ENCODE measurements at regions not wholly inside any gene's neighbourhood (a gene's known extent, or its start where the extent isn't known, plus 50 kb on each side); places are given as distances from the start of the nearest gene placed in this dataset.

DNA sequence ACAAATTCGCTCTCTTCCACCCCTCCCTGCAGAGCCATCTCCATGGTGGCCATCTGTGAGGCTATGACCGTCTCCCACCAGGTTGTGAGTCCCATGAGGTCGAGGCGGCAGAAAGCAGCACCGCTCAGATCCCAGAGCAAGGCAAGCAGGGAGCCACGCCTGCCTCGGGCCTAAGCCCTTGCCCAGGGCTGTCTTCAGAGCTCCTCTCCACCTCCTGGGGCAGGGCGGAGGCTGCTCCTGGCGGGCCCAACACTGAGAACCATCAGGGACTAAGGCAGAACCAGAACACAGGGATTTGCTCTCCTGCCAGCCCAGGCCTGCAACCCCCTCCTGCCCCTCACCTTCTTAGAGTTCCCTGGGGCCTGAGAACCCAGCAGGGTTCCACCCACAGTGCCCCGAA, 80.9 kb upstream of the WNT11 start:
- Mint-ChIP-seq H3K9me3 (no peaks in the 10 kb centered on the region), H3K4me3 (no peak overlapping the region), H3K36me3 (ENCODE audit: low read depth) (no peaks in the 10 kb centered on the region), H3K27ac (no peak overlapping the region), H3K4me1 (peaks cover 3% of the 10 kb centered on the region), H3K27me3 (ENCODE audit: insufficient read depth) (peaks cover 13% of the 10 kb centered on the region)
- Histone ChIP-seq H3K27me3 (ENCODE audit: control insufficient read depth, insufficient read depth, low read length, poor library complexity, severe bottlenecking) (no peaks in the 10 kb centered on the region), H3K4me3 (ENCODE audit: low read length) (no peak overlapping the region), H3K36me3 (ENCODE audit: control insufficient read depth, insufficient read depth, low read length) (no peaks in the 10 kb centered on the region), H3K9me3 (ENCODE audit: control insufficient read depth, low read length) (no peaks in the 10 kb centered on the region), H3K27ac (ENCODE audit: low read depth, low read length) (no peak overlapping the region), H3K9ac (ENCODE audit: extremely low read depth, low read length, poor library complexity, severe bottlenecking) (no peak overlapping the region), H3K4me1 (ENCODE audit: control insufficient read depth, insufficient read depth, low read length) (peaks cover 10% of the 10 kb centered on the region)
- 87 to 90% methylated on average over 3 to 10 of the region's 10 CpGs for WGBS, 2 experiments (ENCODE audit: insufficient coverage in 1 of 2, insufficient read length in 1 of 2)
- TF ChIP-seq, protein P1, sequence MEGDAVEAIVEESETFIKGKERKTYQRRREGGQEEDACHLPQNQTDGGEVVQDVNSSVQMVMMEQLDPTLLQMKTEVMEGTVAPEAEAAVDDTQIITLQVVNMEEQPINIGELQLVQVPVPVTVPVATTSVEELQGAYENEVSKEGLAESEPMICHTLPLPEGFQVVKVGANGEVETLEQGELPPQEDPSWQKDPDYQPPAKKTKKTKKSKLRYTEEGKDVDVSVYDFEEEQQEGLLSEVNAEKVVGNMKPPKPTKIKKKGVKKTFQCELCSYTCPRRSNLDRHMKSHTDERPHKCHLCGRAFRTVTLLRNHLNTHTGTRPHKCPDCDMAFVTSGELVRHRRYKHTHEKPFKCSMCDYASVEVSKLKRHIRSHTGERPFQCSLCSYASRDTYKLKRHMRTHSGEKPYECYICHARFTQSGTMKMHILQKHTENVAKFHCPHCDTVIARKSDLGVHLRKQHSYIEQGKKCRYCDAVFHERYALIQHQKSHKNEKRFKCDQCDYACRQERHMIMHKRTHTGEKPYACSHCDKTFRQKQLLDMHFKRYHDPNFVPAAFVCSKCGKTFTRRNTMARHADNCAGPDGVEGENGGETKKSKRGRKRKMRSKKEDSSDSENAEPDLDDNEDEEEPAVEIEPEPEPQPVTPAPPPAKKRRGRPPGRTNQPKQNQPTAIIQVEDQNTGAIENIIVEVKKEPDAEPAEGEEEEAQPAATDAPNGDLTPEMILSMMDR (conservative IDR thresholded peaks at IDR 0.05), result no peak
- DNase-seq, result no peak

DNA sequence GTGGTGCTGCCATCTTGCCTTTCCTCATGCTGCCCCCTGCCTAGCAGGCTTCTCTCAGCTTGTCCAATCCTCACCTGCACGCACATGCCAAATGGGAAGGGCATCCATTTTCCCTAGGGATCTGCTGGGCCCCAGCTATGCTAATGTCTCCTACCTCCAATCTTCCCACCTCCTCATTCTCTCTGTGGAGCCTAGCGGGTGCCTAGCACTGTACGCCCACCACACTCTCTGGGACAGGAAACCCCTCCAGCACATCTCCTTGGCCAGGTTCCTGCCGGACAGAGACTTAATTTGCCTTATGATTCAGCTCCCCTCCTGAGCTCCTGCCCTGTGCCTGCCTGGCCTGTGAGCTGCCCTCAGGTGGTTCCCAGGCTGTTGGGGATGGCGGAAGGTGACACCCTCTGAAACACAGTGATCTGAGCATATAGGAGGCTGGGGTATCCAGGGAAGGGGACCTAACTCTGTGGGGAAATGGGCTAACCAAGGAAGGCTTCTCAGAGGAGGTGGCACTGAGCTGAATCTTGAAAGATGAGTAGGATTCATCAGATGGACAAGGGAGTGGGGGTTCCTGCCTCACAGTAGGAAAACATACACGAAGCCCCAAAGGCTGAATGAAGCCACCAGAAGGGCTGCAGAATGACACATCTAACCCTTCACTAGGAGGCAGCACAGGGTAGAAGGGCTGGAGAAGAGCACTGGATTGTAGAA, 79.2 kb upstream of the WNT11 start:
- Mint-ChIP-seq H3K4me1 (peaks cover 5% of the 10 kb centered on the region), H3K36me3 (ENCODE audit: low read depth) (no peaks in the 10 kb centered on the region), H3K4me3 (no peak overlapping the region), H3K27me3 (ENCODE audit: insufficient read depth) (peaks cover 20% of the 10 kb centered on the region), H3K27ac (no peak overlapping the region), H3K9me3 (no peaks in the 10 kb centered on the region)
- no peaks in the 10 kb centered on the region for H3K27me3 ChIP-seq (ENCODE audit: control insufficient read depth, insufficient read depth, low read length, poor library complexity, severe bottlenecking)
- WGBS, 2 experiments (ENCODE audit: insufficient coverage in 1 of 2, insufficient read length in 1 of 2), result 85 to 87% methylated on average over 2 to 6 of the region's 6 CpGs
- TF ChIP-seq, protein P1 (conservative IDR thresholded peaks at IDR 0.05), result peak; percentile 35
- no peaks in the 10 kb centered on the region for H3K9me3 ChIP-seq (ENCODE audit: control insufficient read depth, low read length)
- no peak overlapping the region for H3K9ac ChIP-seq (ENCODE audit: extremely low read depth, low read length, poor library complexity, severe bottlenecking)
- H3K27ac ChIP-seq (ENCODE audit: low read depth, low read length), result no peak overlapping the region
- H3K4me1 ChIP-seq (ENCODE audit: control insufficient read depth, insufficient read depth, low read length), result peaks cover 10% of the 10 kb centered on the region
- DNase-seq, result no peak
- no peaks in the 10 kb centered on the region for H3K36me3 ChIP-seq (ENCODE audit: control insufficient read depth, insufficient read depth, low read length)
- H3K4me3 ChIP-seq (ENCODE audit: low read length), result no peak overlapping the region

DNA sequence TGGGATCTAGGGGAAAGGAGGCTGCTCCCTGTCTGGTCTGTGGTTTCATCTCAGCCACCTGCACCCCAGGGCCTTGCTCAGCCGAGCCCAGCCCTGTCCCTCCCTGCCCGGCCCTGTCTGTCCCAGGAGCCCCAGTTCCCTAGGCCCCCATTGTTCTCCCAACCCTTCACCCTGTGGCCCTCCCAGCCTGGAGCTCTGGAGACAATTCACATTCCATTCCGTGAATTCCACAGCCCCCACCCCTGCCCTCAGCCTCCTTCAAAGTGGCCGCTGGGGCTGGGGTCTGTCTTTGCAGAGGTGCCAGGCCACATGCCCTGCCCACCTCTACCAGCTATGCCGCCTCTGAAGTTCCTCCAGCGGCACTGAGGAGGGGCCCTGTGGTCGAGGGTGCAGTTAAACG, 77.9 kb upstream of the WNT11 start:
- Histone ChIP-seq H3K9ac (ENCODE audit: extremely low read depth, low read length, poor library complexity, severe bottlenecking) (no peak overlapping the region), H3K4me1 (ENCODE audit: control insufficient read depth, insufficient read depth, low read length) (peaks cover 18% of the 10 kb centered on the region), H3K27ac (ENCODE audit: low read depth, low read length) (no peak overlapping the region), H3K36me3 (ENCODE audit: control insufficient read depth, insufficient read depth, low read length) (no peaks in the 10 kb centered on the region), H3K4me3 (ENCODE audit: low read length) (no peak overlapping the region), H3K27me3 (ENCODE audit: control insufficient read depth, insufficient read depth, low read length, poor library complexity, severe bottlenecking) (no peaks in the 10 kb centered on the region), H3K9me3 (ENCODE audit: control insufficient read depth, low read length) (no peaks in the 10 kb centered on the region)
- H3K9me3 Mint-ChIP-seq, result no peaks in the 10 kb centered on the region
- WGBS, 2 experiments (ENCODE audit: insufficient coverage in 1 of 2, insufficient read length in 1 of 2), result 57 to 75% methylated on average over 7 to 8 of the region's 8 CpGs
- DNase-seq, result peak; percentile 70
- H3K36me3 Mint-ChIP-seq (ENCODE audit: low read depth), result no peaks in the 10 kb centered on the region
- H3K27me3 Mint-ChIP-seq (ENCODE audit: insufficient read depth), result peaks cover 28% of the 10 kb centered on the region
- no peak overlapping the region for H3K4me3 Mint-ChIP-seq
- peaks cover 18% of the 10 kb centered on the region for H3K4me1 Mint-ChIP-seq
- TF ChIP-seq, protein P1 (conservative IDR thresholded peaks at IDR 0.05), result no peak
- no peak overlapping the region for H3K27ac Mint-ChIP-seq

All from endodermal cell (in vitro differentiated cells).